ENCODE measurements at regions not wholly inside any gene's neighbourhood (a gene's known extent, or its start where the extent isn't known, plus 50 kb on each side); places are given as distances from the start of the nearest gene placed in this dataset.

- Mint-ChIP-seq H3K36me3 (ENCODE audit: unreplicated experiment) (no peaks in the 10 kb centered on the region), H3K4me1 (ENCODE audit: low read depth, unreplicated experiment) (no peaks in the 10 kb centered on the region), H3K27ac (ENCODE audit: unreplicated experiment) (no peak overlapping the region), H3K4me3 (ENCODE audit: unreplicated experiment) (no peak overlapping the region), H3K9me3 (ENCODE audit: unreplicated experiment) (no peaks in the 10 kb centered on the region), H3K27me3 (ENCODE audit: unreplicated experiment) (no peaks in the 10 kb centered on the region)
- DNase-seq: no peak
- TF ChIP-seq, protein P1, sequence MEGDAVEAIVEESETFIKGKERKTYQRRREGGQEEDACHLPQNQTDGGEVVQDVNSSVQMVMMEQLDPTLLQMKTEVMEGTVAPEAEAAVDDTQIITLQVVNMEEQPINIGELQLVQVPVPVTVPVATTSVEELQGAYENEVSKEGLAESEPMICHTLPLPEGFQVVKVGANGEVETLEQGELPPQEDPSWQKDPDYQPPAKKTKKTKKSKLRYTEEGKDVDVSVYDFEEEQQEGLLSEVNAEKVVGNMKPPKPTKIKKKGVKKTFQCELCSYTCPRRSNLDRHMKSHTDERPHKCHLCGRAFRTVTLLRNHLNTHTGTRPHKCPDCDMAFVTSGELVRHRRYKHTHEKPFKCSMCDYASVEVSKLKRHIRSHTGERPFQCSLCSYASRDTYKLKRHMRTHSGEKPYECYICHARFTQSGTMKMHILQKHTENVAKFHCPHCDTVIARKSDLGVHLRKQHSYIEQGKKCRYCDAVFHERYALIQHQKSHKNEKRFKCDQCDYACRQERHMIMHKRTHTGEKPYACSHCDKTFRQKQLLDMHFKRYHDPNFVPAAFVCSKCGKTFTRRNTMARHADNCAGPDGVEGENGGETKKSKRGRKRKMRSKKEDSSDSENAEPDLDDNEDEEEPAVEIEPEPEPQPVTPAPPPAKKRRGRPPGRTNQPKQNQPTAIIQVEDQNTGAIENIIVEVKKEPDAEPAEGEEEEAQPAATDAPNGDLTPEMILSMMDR (IDR thresholded peaks at IDR 0.05; ENCODE audit: partially characterized antibody, unreplicated experiment): no peak
These were observed 479.9 kb downstream of the INSC start for GRCh38 chr11:15594607-15595006.

GRCh38 chr11:15599376-15599775, 484.7 kb downstream of the INSC start:
- Mint-ChIP-seq H3K4me3 (ENCODE audit: unreplicated experiment) (no peak overlapping the region), H3K36me3 (ENCODE audit: unreplicated experiment) (no peaks in the 10 kb centered on the region), H3K27ac (ENCODE audit: unreplicated experiment) (no peak overlapping the region), H3K9me3 (ENCODE audit: unreplicated experiment) (no peaks in the 10 kb centered on the region), H3K4me1 (ENCODE audit: low read depth, unreplicated experiment) (no peaks in the 10 kb centered on the region), H3K27me3 (ENCODE audit: unreplicated experiment) (no peaks in the 10 kb centered on the region)
- no peak for DNase-seq
- TF ChIP-seq, protein P1 (IDR thresholded peaks at IDR 0.05; ENCODE audit: partially characterized antibody, unreplicated experiment): no peak

GRCh38 chr11:15602047-15602446, 487.3 kb downstream of the INSC start:
- H3K36me3 Mint-ChIP-seq (ENCODE audit: unreplicated experiment): no peaks in the 10 kb centered on the region

GRCh38 chr11:15602785-15603567, 488.3 kb downstream of the INSC start:
- no peaks in the 10 kb centered on the region for H3K27me3 Mint-ChIP-seq (ENCODE audit: unreplicated experiment)
- H3K36me3 Mint-ChIP-seq (ENCODE audit: unreplicated experiment): no peaks in the 10 kb centered on the region
- H3K4me1 Mint-ChIP-seq (ENCODE audit: low read depth, unreplicated experiment): no peaks in the 10 kb centered on the region
- H3K27ac Mint-ChIP-seq (ENCODE audit: unreplicated experiment): no peak overlapping the region
- H3K9me3 Mint-ChIP-seq (ENCODE audit: unreplicated experiment): peaks cover 2% of the 10 kb centered on the region
- H3K4me3 Mint-ChIP-seq (ENCODE audit: unreplicated experiment): no peak overlapping the region
- no peak for DNase-seq
- TF ChIP-seq, protein P1 (IDR thresholded peaks at IDR 0.05; ENCODE audit: partially characterized antibody, unreplicated experiment): no peak

More at GRCh38 chr11:15602047-15602446, 487.3 kb downstream of the INSC start:
- Mint-ChIP-seq H3K27me3 (ENCODE audit: unreplicated experiment) (no peaks in the 10 kb centered on the region), H3K4me3 (ENCODE audit: unreplicated experiment) (no peak overlapping the region), H3K27ac (ENCODE audit: unreplicated experiment) (no peak overlapping the region), H3K4me1 (ENCODE audit: low read depth, unreplicated experiment) (no peaks in the 10 kb centered on the region), H3K9me3 (ENCODE audit: unreplicated experiment) (peaks cover 2% of the 10 kb centered on the region)
- DNase-seq: no peak
- TF ChIP-seq, protein P1 (IDR thresholded peaks at IDR 0.05; ENCODE audit: partially characterized antibody, unreplicated experiment): no peak

GRCh38 chr11:15605094-15605493, 490.4 kb downstream of the INSC start:
- Mint-ChIP-seq H3K4me1 (ENCODE audit: low read depth, unreplicated experiment) (no peaks in the 10 kb centered on the region), H3K9me3 (ENCODE audit: unreplicated experiment) (peaks cover 2% of the 10 kb centered on the region), H3K36me3 (ENCODE audit: unreplicated experiment) (no peaks in the 10 kb centered on the region), H3K27ac (ENCODE audit: unreplicated experiment) (no peak overlapping the region), H3K4me3 (ENCODE audit: unreplicated experiment) (no peak overlapping the region), H3K27me3 (ENCODE audit: unreplicated experiment) (no peaks in the 10 kb centered on the region)
- TF ChIP-seq, protein P1 (IDR thresholded peaks at IDR 0.05; ENCODE audit: partially characterized antibody, unreplicated experiment): no peak
- DNase-seq: no peak

All from glutamatergic neuron (in vitro differentiated cells).